ENCODE measurements at regions not wholly inside any gene's neighbourhood (a gene's known extent, or its start where the extent isn't known, plus 50 kb on each side); places are given as distances from the start of the nearest gene placed in this dataset.

DNA sequence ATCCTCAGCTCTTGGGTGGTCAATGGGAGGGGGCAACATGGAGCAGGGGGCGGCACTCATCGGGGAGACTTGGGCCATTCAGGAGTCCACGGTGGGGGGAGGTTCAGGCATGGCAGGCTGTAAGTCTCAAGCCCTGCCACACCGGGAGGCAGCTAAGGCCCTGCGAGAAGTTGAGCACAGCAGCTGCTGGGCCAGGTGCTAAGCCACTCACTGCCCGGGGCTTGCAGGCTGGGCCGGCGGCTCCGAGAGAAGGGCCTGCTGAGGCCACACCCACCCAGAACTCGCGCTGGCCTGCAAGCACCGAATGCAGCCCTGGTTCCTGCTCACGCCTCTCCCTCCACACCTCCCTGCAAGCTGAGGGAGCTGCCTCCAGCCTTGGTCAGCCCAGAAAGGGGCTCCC, 131.4 kb downstream of the OR4C45 start:
- TF ChIP-seq ZNF121 (CRISPR knock-in tag; IDR thresholded peaks at IDR 0.05) = no peak
- TF ChIP-seq TP53 (CRISPR knock-in tag; IDR thresholded peaks at IDR 0.05) = no peak
- TF ChIP-seq CREM (CRISPR knock-in tag; IDR thresholded peaks at IDR 0.05) = no peak
- no peak for TF ChIP-seq CBFB (CRISPR knock-in tag; IDR thresholded peaks at IDR 0.05; ENCODE audit: low read depth)
- TF ChIP-seq CTCF (IDR thresholded peaks at IDR 0.05) = no peak
